CD4-positive, alpha-beta T cell (primary cell): ENCODE measurements at regions not wholly inside any gene's neighbourhood (a gene's known extent, or its start where the extent isn't known, plus 50 kb on each side); places are given as distances from the start of the nearest gene placed in this dataset.
"Not testable (repeated sequence)": the region's sequence is repeated elsewhere in the genome, so short reads cannot be mapped to it uniquely, and the experiment has no call there.

Experiments used
- ATAC-seq: fragments of 200-7000 bp; cut with Tn5 transposase; one replicate; pipeline ENCODE4 v1.10.0; 2022; ENCODE audit warnings: mild to moderate bottlenecking; ENCODE audit not compliant: poor library complexity
- CTCF ChIA-PET: fragments of 350-600 bp; sonication (Branson Sonifier 250); formaldehyde crosslinking; loops from one replicate; lab custom pipeline; 2021; ENCODE audit warnings: antibody characterized with exemption, inconsistent platforms; lab: Charles Lee
- POLR2A ChIA-PET: fragments of 350-600 bp; sonication (Branson Sonifier 250); formaldehyde crosslinking; loops from one replicate; lab custom pipeline; 2021; ENCODE audit warnings: antibody characterized with exemption, inconsistent platforms; lab: Charles Lee
- DNase-seq, 14 experiments: peaks; one replicate each; pipeline ENCODE4 v3.0.0-alpha.2; 2013 to 2020; ENCODE audit warnings: mixed read lengths in 2 of 14
- H3K27ac ChIP-seq, 2 donors: one replicate each; pipeline versions ENCODE4 v1.5.1 to v1.7.0; 2013; ENCODE audit warnings: low read length in 2 of 2, low read depth in 1 of 2, mild to moderate bottlenecking in 1 of 2
- H3K27me3 ChIP-seq, 2 experiments: 1 replicate in 1 of 2; 2 replicates in 1 of 2; pipeline versions ENCODE4 v1.6.1 to v1.7.0; 2013; ENCODE audit warnings: low read length in 2 of 2, control low read depth in 1 of 2, mild to moderate bottlenecking in 1 of 2, moderate library complexity in 1 of 2; ENCODE audit not compliant: insufficient read depth in 2 of 2, control insufficient read depth in 1 of 2
- H3K36me3 ChIP-seq: one replicate; pipeline ENCODE4 v1.6.1; 2013; ENCODE audit warnings: low read length, control low read depth; ENCODE audit not compliant: insufficient read depth
- H3K4me1 ChIP-seq: one replicate; pipeline ENCODE4 v1.6.1; 2013; ENCODE audit warnings: low read length, control low read depth; ENCODE audit not compliant: insufficient read depth
- H3K4me3 ChIP-seq: one replicate; pipeline ENCODE4 v1.5.1; 2013; ENCODE audit warnings: mild to moderate bottlenecking, low read length, moderate library complexity
- H3K9me3 ChIP-seq, 2 experiments: 1 replicate in 1 of 2; 2 replicates in 1 of 2; pipeline versions ENCODE4 v1.6.1 to v1.7.0; 2013; ENCODE audit warnings: low read length in 2 of 2, mild to moderate bottlenecking in 2 of 2, control low read depth in 1 of 2, moderate library complexity in 1 of 2; ENCODE audit not compliant: control insufficient read depth in 1 of 2, insufficient read depth in 1 of 2
- H3K27ac Mint-ChIP-seq: one replicate; pipeline ENCODE4 v1.8.0; 2020; ENCODE audit warnings: mixed read lengths
- H3K27me3 Mint-ChIP-seq: one replicate; pipeline ENCODE4 v1.8.0; 2021; ENCODE audit warnings: mixed read lengths
- H3K36me3 Mint-ChIP-seq: one replicate; pipeline ENCODE4 v1.8.0; 2021; ENCODE audit warnings: low read depth, mixed read lengths
- H3K4me1 Mint-ChIP-seq: one replicate; pipeline ENCODE4 v1.8.0; 2021; ENCODE audit warnings: low read depth, mixed read lengths
- H3K4me3 Mint-ChIP-seq: one replicate; pipeline ENCODE4 v1.8.0; 2020; ENCODE audit warnings: mild to moderate bottlenecking, mixed read lengths
- H3K9me3 Mint-ChIP-seq: one replicate; pipeline ENCODE4 v1.8.0; 2020; ENCODE audit warnings: mixed read lengths
- CTCF ChIP-seq: fragments of 200-600 bp; IDR thresholded peaks from one replicate; pipeline ENCODE4 v1.8.0; 2022; ENCODE audit warnings: antibody characterized with exemption, mild to moderate bottlenecking
- intact Hi-C, 2 experiments: fragments of 100-400 bp; cut with DNase I in 1 of 2; cut with micrococcal nuclease in 1 of 2; formaldehyde crosslinking; loops; one replicate each; pipeline versions ENCODE4 v1.15.1 to v1.9.0; 2023 to 2025; cut with DNase I, micrococcal nuclease

GRCh38 chr11:67859513-67860161 is 144.3 kb downstream of the UNC93B1 start:
- H3K27ac ChIP-seq, POLR2A ChIA-PET, H3K4me3 ChIP-seq, ATAC-seq, H3K27me3 ChIP-seq, H3K4me1 Mint-ChIP-seq, H3K4me3 Mint-ChIP-seq, H3K27me3 Mint-ChIP-seq, H3K36me3 ChIP-seq, H3K36me3 Mint-ChIP-seq, H3K4me1 ChIP-seq, H3K27ac Mint-ChIP-seq, H3K9me3 Mint-ChIP-seq, H3K9me3 ChIP-seq: not testable (repeated sequence)
- DNase-seq, result peak; percentile 37 to 71 (median 58)
- TF ChIP-seq CTCF, result peak; percentile 50
- CTCF ChIA-PET, result interaction anchor here (1.7 kb wide), 1 partner anchor 96 kb away, joined by 5 read pairs; no protein-coding TSS in a partner anchor
- intact Hi-C loops, result loop anchor here (2.0 to 10.0 kb wide), 2 partner anchors 95 kb away; no protein-coding TSS in a partner anchor

GRCh38 chr11:67850747-67851146 is 153.2 kb downstream of the UNC93B1 start:
- H3K9me3 ChIP-seq, H3K27me3 Mint-ChIP-seq, H3K36me3 ChIP-seq, H3K36me3 Mint-ChIP-seq, H3K27ac ChIP-seq, POLR2A ChIA-PET, ATAC-seq, H3K27me3 ChIP-seq, H3K4me3 ChIP-seq, DNase-seq, H3K4me1 Mint-ChIP-seq, H3K27ac Mint-ChIP-seq, H3K4me3 Mint-ChIP-seq, H3K4me1 ChIP-seq, CTCF ChIA-PET, H3K9me3 Mint-ChIP-seq: not testable (repeated sequence)
- intact Hi-C loops, result loop anchor here in 1 of 2 experiments (10.0 kb wide), 1 partner anchor 104 kb away; no protein-coding TSS in a partner anchor

GRCh38 chr11:67849766-67850165 is 154.1 kb downstream of the UNC93B1 start:
- H3K9me3 ChIP-seq, H3K9me3 Mint-ChIP-seq, H3K4me3 ChIP-seq, H3K27me3 Mint-ChIP-seq, POLR2A ChIA-PET, DNase-seq, H3K27me3 ChIP-seq, H3K27ac Mint-ChIP-seq, H3K27ac ChIP-seq, CTCF ChIA-PET, H3K4me1 ChIP-seq, H3K4me3 Mint-ChIP-seq, H3K36me3 Mint-ChIP-seq, H3K36me3 ChIP-seq, H3K4me1 Mint-ChIP-seq, ATAC-seq: not testable (repeated sequence)
- intact Hi-C loops, result loop anchor here in 1 of 2 experiments (10.0 kb wide), 1 partner anchor 105 kb away; no protein-coding TSS in a partner anchor

GRCh38 chr11:67847896-67848875 is 155.7 kb downstream of the UNC93B1 start:
- DNase-seq, POLR2A ChIA-PET, CTCF ChIA-PET: not testable (repeated sequence)

GRCh38 chr11:67846303-67846702 is 157.6 kb downstream of the UNC93B1 start:
- H3K9me3 ChIP-seq, H3K9me3 Mint-ChIP-seq, H3K27me3 ChIP-seq, H3K4me1 Mint-ChIP-seq, CTCF ChIA-PET, H3K36me3 Mint-ChIP-seq, H3K36me3 ChIP-seq, ATAC-seq, H3K4me3 ChIP-seq, POLR2A ChIA-PET, H3K4me1 ChIP-seq, intact Hi-C loops, DNase-seq, H3K4me3 Mint-ChIP-seq, H3K27ac ChIP-seq, H3K27ac Mint-ChIP-seq: not testable (repeated sequence)
- H3K27me3 Mint-ChIP-seq, result peaks cover 17% of the 10 kb centered on the region

More at GRCh38 chr11:67847896-67848875, 155.7 kb downstream of the UNC93B1 start:
- H3K36me3 ChIP-seq, intact Hi-C loops, H3K36me3 Mint-ChIP-seq, H3K27me3 ChIP-seq, ATAC-seq, H3K27me3 Mint-ChIP-seq, H3K27ac Mint-ChIP-seq, H3K4me3 Mint-ChIP-seq, H3K9me3 ChIP-seq, H3K4me3 ChIP-seq, H3K4me1 Mint-ChIP-seq, H3K4me1 ChIP-seq, H3K9me3 Mint-ChIP-seq, H3K27ac ChIP-seq: not testable (repeated sequence)
- peak; percentile 14 for TF ChIP-seq CTCF
